ENCODE measurements at regions not wholly inside any gene's neighbourhood (a gene's known extent, or its start where the extent isn't known, plus 50 kb on each side); places are given as distances from the start of the nearest gene placed in this dataset.

- TF ChIP-seq SOX6 (IDR thresholded peaks at IDR 0.05) (no peak), SOX6 (CRISPR knock-in tag; IDR thresholded peaks at IDR 0.05) (no peak), PAXIP1 (CRISPR knock-in tag; conservative IDR thresholded peaks at IDR 0.05) (no peak), ZFP82 (CRISPR knock-in tag; IDR thresholded peaks at IDR 0.05; ENCODE audit: borderline replicate concordance) (no peak), HIVEP1 (CRISPR knock-in tag; IDR thresholded peaks at IDR 0.05) (no peak), ZC3H13 (CRISPR knock-in tag; IDR thresholded peaks at IDR 0.05) (no peak), TFE3 (CRISPR knock-in tag; IDR thresholded peaks at IDR 0.05) (no peak), CTCF (CRISPR knock-in tag; IDR thresholded peaks at IDR 0.05) (no peak), HNF1B (CRISPR knock-in tag; IDR thresholded peaks at IDR 0.05) (no peak), SMAD3 (CRISPR knock-in tag; IDR thresholded peaks at IDR 0.05) (no peak), HMG20B (CRISPR knock-in tag; conservative IDR thresholded peaks at IDR 0.05) (no peak), POLR2A (IDR thresholded peaks at IDR 0.05; ENCODE audit: insufficient read depth in 1 of 2, low read depth in 2 of 2, low read length in 2 of 2) (no peak)
Observed at GRCh38 chr2:225794652-225795400, 395.3 kb downstream of the NYAP2 start.
